ENCODE measurements at regions not wholly inside any gene's neighbourhood (a gene's known extent, or its start where the extent isn't known, plus 50 kb on each side); places are given as distances from the start of the nearest gene placed in this dataset.
"Not testable (repeated sequence)": the region's sequence is repeated elsewhere in the genome, so short reads cannot be mapped to it uniquely, and the experiment has no call there.

DNA sequence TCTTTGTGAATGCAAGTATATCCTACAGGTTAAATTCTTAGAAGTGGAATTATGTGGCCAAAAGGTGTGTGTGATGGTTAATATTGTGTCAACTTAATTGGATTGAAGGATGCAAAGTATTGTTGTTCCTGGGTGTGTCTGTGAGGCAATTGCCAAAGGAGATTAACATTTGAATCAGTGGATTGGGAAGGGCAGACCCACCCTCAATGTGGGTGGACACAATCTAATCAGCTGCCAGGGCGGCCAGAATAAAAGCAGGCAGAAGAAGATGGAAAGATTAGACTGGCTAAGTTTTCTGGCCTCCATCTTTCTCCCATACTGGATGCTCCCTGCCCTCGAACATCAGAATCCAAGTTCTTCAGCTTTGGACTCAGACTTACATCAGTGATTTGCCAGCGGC, 76.2 kb upstream of the GBA3 start:
- Histone ChIP-seq H3K36me3 (ENCODE audit: control insufficient read depth in 1 of 2, insufficient read depth in 2 of 2, low read length in 2 of 2) (no peaks in the 10 kb centered on the region), H4K12ac (ENCODE audit: low read depth, low read length) (no peak overlapping the region), H3K27ac (ENCODE audit: low read depth, low read length) (no peak overlapping the region), H3K4me2 (ENCODE audit: low read length) (no peak overlapping the region), H4K8ac (ENCODE audit: low read depth, low read length) (no peak overlapping the region), H3K4me3 (ENCODE audit: low read depth, low read length) (no peak overlapping the region), H3K4me1 (ENCODE audit: control insufficient read depth in 1 of 2, insufficient read depth in 2 of 2, low read length in 2 of 2) (no peaks in the 10 kb centered on the region), H3K4ac (ENCODE audit: low read depth, low read length) (no peak overlapping the region), H2BK5ac (ENCODE audit: low read depth, low read length, poor library complexity) (no peak overlapping the region), H3K14ac (ENCODE audit: low read length) (no peak overlapping the region), H2AFZ (ENCODE audit: insufficient read depth, low read length, poor library complexity) (no peak overlapping the region), H4K91ac (ENCODE audit: low read depth, low read length) (no peak overlapping the region), H3K27me3 (ENCODE audit: insufficient read depth, low read length) (no peaks in the 10 kb centered on the region), H3K9me3 (ENCODE audit: insufficient read depth, low read depth, low read length) (no peaks in the 10 kb centered on the region), H2BK120ac (ENCODE audit: insufficient read depth, low read length, poor library complexity) (no peak overlapping the region), H3K9ac (ENCODE audit: low read length) (no peak overlapping the region), H2AK5ac (ENCODE audit: low read length) (no peak overlapping the region), H3K79me2 (ENCODE audit: control insufficient read depth, insufficient read depth, low read length, poor library complexity) (no peaks in the 10 kb centered on the region), H2BK12ac (ENCODE audit: low read length) (no peak overlapping the region), H3K79me1 (ENCODE audit: low read length) (no peaks in the 10 kb centered on the region), H3K23ac (ENCODE audit: low read length) (no peak overlapping the region), H3K18ac (ENCODE audit: low read length) (no peak overlapping the region)
- no peak for DNase-seq
- no CpG with 5 or more reads among the region's 3 CpGs for WGBS (ENCODE audit: extremely low coverage, insufficient coverage, insufficient read length)

DNA sequence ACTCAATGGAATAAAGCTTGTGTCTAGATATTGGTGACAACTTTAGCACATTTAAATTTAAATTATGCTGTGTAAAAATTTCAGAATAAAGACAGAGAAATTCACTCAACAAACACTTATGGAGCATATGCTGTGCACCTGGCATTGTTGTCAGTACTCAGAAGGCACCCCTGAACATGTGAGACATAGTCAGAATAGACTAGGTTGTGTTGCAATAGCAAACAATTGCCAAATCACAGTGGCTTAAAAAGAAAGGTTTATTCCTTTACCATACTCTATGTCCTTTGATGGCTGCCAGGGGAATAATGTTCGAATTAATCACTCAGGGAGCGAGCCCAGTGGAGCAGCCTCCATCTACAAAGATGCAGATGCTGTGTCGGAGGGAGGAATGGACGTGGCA, 72.6 kb upstream of the GBA3 start:
- not testable (repeated sequence) for H3K4me3 ChIP-seq (ENCODE audit: low read depth, low read length); H3K79me1 ChIP-seq (ENCODE audit: low read length); H4K12ac ChIP-seq (ENCODE audit: low read depth, low read length); H3K27ac ChIP-seq (ENCODE audit: low read depth, low read length); H4K91ac ChIP-seq (ENCODE audit: low read depth, low read length); H3K14ac ChIP-seq (ENCODE audit: low read length); H3K4ac ChIP-seq (ENCODE audit: low read depth, low read length); H2AK5ac ChIP-seq (ENCODE audit: low read length); DNase-seq; H3K9me3 ChIP-seq (ENCODE audit: insufficient read depth, low read depth, low read length); H3K79me2 ChIP-seq (ENCODE audit: control insufficient read depth, insufficient read depth, low read length, poor library complexity); H2BK120ac ChIP-seq (ENCODE audit: insufficient read depth, low read length, poor library complexity); H3K18ac ChIP-seq (ENCODE audit: low read length); H4K8ac ChIP-seq (ENCODE audit: low read depth, low read length); H3K36me3 ChIP-seq (ENCODE audit: control insufficient read depth in 1 of 2, insufficient read depth in 2 of 2, low read length in 2 of 2); H3K27me3 ChIP-seq (ENCODE audit: insufficient read depth, low read length); H3K4me2 ChIP-seq (ENCODE audit: low read length); H2BK5ac ChIP-seq (ENCODE audit: low read depth, low read length, poor library complexity); H3K9ac ChIP-seq (ENCODE audit: low read length); H2BK12ac ChIP-seq (ENCODE audit: low read length); H3K23ac ChIP-seq (ENCODE audit: low read length); H2AFZ ChIP-seq (ENCODE audit: insufficient read depth, low read length, poor library complexity); H3K4me1 ChIP-seq (ENCODE audit: control insufficient read depth in 1 of 2, insufficient read depth in 2 of 2, low read length in 2 of 2)
- no CpG with 5 or more reads among the region's 4 CpGs for WGBS (ENCODE audit: extremely low coverage, insufficient coverage, insufficient read length)

- H3K4me3 ChIP-seq (ENCODE audit: low read depth, low read length); H2AFZ ChIP-seq (ENCODE audit: insufficient read depth, low read length, poor library complexity); H2BK5ac ChIP-seq (ENCODE audit: low read depth, low read length, poor library complexity); H3K9ac ChIP-seq (ENCODE audit: low read length); H3K79me2 ChIP-seq (ENCODE audit: control insufficient read depth, insufficient read depth, low read length, poor library complexity); H3K4ac ChIP-seq (ENCODE audit: low read depth, low read length); DNase-seq; H4K8ac ChIP-seq (ENCODE audit: low read depth, low read length); H4K12ac ChIP-seq (ENCODE audit: low read depth, low read length); H3K79me1 ChIP-seq (ENCODE audit: low read length); H3K27me3 ChIP-seq (ENCODE audit: insufficient read depth, low read length); H3K36me3 ChIP-seq (ENCODE audit: control insufficient read depth in 1 of 2, insufficient read depth in 2 of 2, low read length in 2 of 2); H2AK5ac ChIP-seq (ENCODE audit: low read length); H3K23ac ChIP-seq (ENCODE audit: low read length); H2BK120ac ChIP-seq (ENCODE audit: insufficient read depth, low read length, poor library complexity); H3K4me1 ChIP-seq (ENCODE audit: control insufficient read depth in 1 of 2, insufficient read depth in 2 of 2, low read length in 2 of 2); H3K9me3 ChIP-seq (ENCODE audit: insufficient read depth, low read depth, low read length); H4K91ac ChIP-seq (ENCODE audit: low read depth, low read length); H2BK12ac ChIP-seq (ENCODE audit: low read length); H3K27ac ChIP-seq (ENCODE audit: low read depth, low read length); H3K14ac ChIP-seq (ENCODE audit: low read length); H3K4me2 ChIP-seq (ENCODE audit: low read length); H3K18ac ChIP-seq (ENCODE audit: low read length): not testable (repeated sequence)
- no CpG with 5 or more reads among the region's 5 CpGs for WGBS (ENCODE audit: extremely low coverage, insufficient coverage, insufficient read length)
Measured at GRCh38 chr4:22621970-22622369, 70.8 kb upstream of the GBA3 start.

GRCh38 chr4:22624002-22624401, 68.7 kb upstream of the GBA3 start:
- H3K9me3 ChIP-seq (ENCODE audit: insufficient read depth, low read depth, low read length); H3K27ac ChIP-seq (ENCODE audit: low read depth, low read length); H2BK12ac ChIP-seq (ENCODE audit: low read length); H2AK5ac ChIP-seq (ENCODE audit: low read length); H4K8ac ChIP-seq (ENCODE audit: low read depth, low read length); H3K79me1 ChIP-seq (ENCODE audit: low read length); DNase-seq; H3K79me2 ChIP-seq (ENCODE audit: control insufficient read depth, insufficient read depth, low read length, poor library complexity); H3K36me3 ChIP-seq (ENCODE audit: control insufficient read depth in 1 of 2, insufficient read depth in 2 of 2, low read length in 2 of 2); H3K4me2 ChIP-seq (ENCODE audit: low read length); H4K12ac ChIP-seq (ENCODE audit: low read depth, low read length); H3K27me3 ChIP-seq (ENCODE audit: insufficient read depth, low read length); H3K14ac ChIP-seq (ENCODE audit: low read length); H4K91ac ChIP-seq (ENCODE audit: low read depth, low read length); H2AFZ ChIP-seq (ENCODE audit: insufficient read depth, low read length, poor library complexity); H3K23ac ChIP-seq (ENCODE audit: low read length); H3K9ac ChIP-seq (ENCODE audit: low read length); H3K4me1 ChIP-seq (ENCODE audit: control insufficient read depth in 1 of 2, insufficient read depth in 2 of 2, low read length in 2 of 2); H2BK5ac ChIP-seq (ENCODE audit: low read depth, low read length, poor library complexity); H3K18ac ChIP-seq (ENCODE audit: low read length); H3K4me3 ChIP-seq (ENCODE audit: low read depth, low read length); H2BK120ac ChIP-seq (ENCODE audit: insufficient read depth, low read length, poor library complexity); H3K4ac ChIP-seq (ENCODE audit: low read depth, low read length): not testable (repeated sequence)
- WGBS (ENCODE audit: extremely low coverage, insufficient coverage, insufficient read length) = no CpG with 5 or more reads among the region's 5 CpGs

Measured in trophoblast cell (in vitro differentiated cells and primary cell).